HCT116 (cell line): ENCODE measurements at regions not wholly inside any gene's neighbourhood (a gene's known extent, or its start where the extent isn't known, plus 50 kb on each side); places are given as distances from the start of the nearest gene placed in this dataset.

Experiments
- RAD21 ChIP-seq: IDR thresholded peaks from 2 replicates; pipeline ENCODE4 v1.6.1; 2012; ENCODE audit warnings: low read depth, mild to moderate bottlenecking
- TF ChIP-seq, protein P1 (sequence below), 3 experiments: fragments of 200-600 bp in 1 of 3; sonication (generic) in 1 of 3; IDR thresholded peaks in 2 of 3; conservative IDR thresholded peaks in 1 of 3; 2 replicates each; pipeline ENCODE4 v1.5.1; 2012 to 2017; ENCODE audit warnings: low read depth in 2 of 3, low read length in 2 of 3, antibody characterized with exemption in 1 of 3, borderline replicate concordance in 1 of 3, control low read depth in 1 of 3, mild to moderate bottlenecking in 1 of 3, mixed read lengths in 1 of 3, mixed run types in 1 of 3, moderate library complexity in 1 of 3; ENCODE audit not compliant: insufficient read depth in 1 of 3

DNA sequence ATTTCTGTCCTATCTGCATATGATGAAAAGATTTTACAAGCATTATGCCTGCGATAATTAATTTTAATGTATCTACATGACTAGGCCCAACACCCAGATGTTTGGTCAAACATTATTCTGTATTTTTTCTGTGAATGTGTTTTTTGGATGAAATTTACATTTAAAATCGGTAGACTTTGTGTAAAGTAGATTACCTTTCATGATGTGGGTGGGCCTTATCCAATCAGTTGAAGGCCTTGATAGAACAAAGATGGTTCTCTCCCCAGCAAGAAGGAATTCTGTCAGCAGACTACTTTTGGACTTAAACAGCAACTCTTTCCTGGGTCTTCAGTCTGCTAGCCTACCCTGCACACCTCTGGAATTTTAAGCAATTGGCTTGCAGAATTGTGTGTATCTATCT is 844.0 kb downstream of the BRINP3 start:
- no peak for TF ChIP-seq RAD21
- TF ChIP-seq, protein P1, sequence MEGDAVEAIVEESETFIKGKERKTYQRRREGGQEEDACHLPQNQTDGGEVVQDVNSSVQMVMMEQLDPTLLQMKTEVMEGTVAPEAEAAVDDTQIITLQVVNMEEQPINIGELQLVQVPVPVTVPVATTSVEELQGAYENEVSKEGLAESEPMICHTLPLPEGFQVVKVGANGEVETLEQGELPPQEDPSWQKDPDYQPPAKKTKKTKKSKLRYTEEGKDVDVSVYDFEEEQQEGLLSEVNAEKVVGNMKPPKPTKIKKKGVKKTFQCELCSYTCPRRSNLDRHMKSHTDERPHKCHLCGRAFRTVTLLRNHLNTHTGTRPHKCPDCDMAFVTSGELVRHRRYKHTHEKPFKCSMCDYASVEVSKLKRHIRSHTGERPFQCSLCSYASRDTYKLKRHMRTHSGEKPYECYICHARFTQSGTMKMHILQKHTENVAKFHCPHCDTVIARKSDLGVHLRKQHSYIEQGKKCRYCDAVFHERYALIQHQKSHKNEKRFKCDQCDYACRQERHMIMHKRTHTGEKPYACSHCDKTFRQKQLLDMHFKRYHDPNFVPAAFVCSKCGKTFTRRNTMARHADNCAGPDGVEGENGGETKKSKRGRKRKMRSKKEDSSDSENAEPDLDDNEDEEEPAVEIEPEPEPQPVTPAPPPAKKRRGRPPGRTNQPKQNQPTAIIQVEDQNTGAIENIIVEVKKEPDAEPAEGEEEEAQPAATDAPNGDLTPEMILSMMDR (IDR thresholded peaks at IDR 0.05 in 2 of 3, conservative IDR thresholded peaks at IDR 0.05 in 1 of 3; ENCODE audit: borderline replicate concordance in 1 of 3, insufficient read depth in 1 of 3, low read depth in 2 of 3, low read length in 2 of 3): no peak
